NCI-H1092 (cell line): ENCODE measurements at regions not wholly inside any gene's neighbourhood (a gene's known extent, or its start where the extent isn't known, plus 50 kb on each side); places are given as distances from the start of the nearest gene placed in this dataset.

Experiments used
- DNase-seq: peaks from one replicate; lab custom pipeline; 2025; lab: John Stamatoyannopoulos, UW

GRCh38 chr2:217407362-217407761 is 547.5 kb upstream of the TNP1 start:
- DNase-seq: no peak

- DNase-seq: no peak
Observed at GRCh38 chr2:217404236-217404760, 544.4 kb upstream of the TNP1 start.

- no peak for DNase-seq
Observed at GRCh38 chr2:217402761-217403383, 543.0 kb upstream of the TNP1 start.

GRCh38 chr2:217402144-217402543 is 542.3 kb upstream of the TNP1 start:
- DNase-seq: no peak

- no peak for DNase-seq
Observed at GRCh38 chr2:217399291-217399690, 539.4 kb upstream of the TNP1 start.

GRCh38 chr2:217398860-217399259 is 539.0 kb upstream of the TNP1 start:
- DNase-seq: no peak

- no peak for DNase-seq
Observed at GRCh38 chr2:217398101-217398500, 538.2 kb upstream of the TNP1 start.

- no peak for DNase-seq
Observed at GRCh38 chr2:217396586-217396985, 536.7 kb upstream of the TNP1 start.

GRCh38 chr2:217396165-217396564 is 536.3 kb upstream of the TNP1 start:
- DNase-seq: no peak

- DNase-seq: no peak
Observed at GRCh38 chr2:217394510-217395351, 534.9 kb upstream of the TNP1 start.

- no peak for DNase-seq
Observed at GRCh38 chr2:217393585-217394032, 533.7 kb upstream of the TNP1 start.

- no peak for DNase-seq
Observed at GRCh38 chr2:217392930-217393584, 533.2 kb upstream of the TNP1 start.

GRCh38 chr2:217387776-217388387 is 528.0 kb upstream of the TNP1 start:
- no peak for DNase-seq

GRCh38 chr2:217386041-217386440 is 526.2 kb upstream of the TNP1 start:
- no peak for DNase-seq

- no peak for DNase-seq
Observed at GRCh38 chr2:217383620-217384019, 523.8 kb upstream of the TNP1 start.

GRCh38 chr2:217382794-217383193 is 522.9 kb upstream of the TNP1 start:
- DNase-seq: no peak

- DNase-seq: no peak
Observed at GRCh38 chr2:217379807-217380206, 519.9 kb upstream of the TNP1 start.

GRCh38 chr2:217372794-217373193 is 512.9 kb upstream of the TNP1 start:
- DNase-seq: no peak

- DNase-seq: no peak
Observed at GRCh38 chr2:217371781-217372213, 511.9 kb upstream of the TNP1 start.

- no peak for DNase-seq
Observed at GRCh38 chr2:217370391-217370790, 510.5 kb upstream of the TNP1 start.

- DNase-seq: no peak
Observed at GRCh38 chr2:217367464-217367863, 507.6 kb upstream of the TNP1 start.

- no peak for DNase-seq
Observed at GRCh38 chr2:217366966-217367365, 507.1 kb upstream of the TNP1 start.
